A673 (cell line): ENCODE measurements at regions not wholly inside any gene's neighbourhood (a gene's known extent, or its start where the extent isn't known, plus 50 kb on each side); places are given as distances from the start of the nearest gene placed in this dataset.

ENCODE experiments used
- CTCF ChIP-seq: fragments of 300-800, 200-600 bp; sonication (generic); conservative IDR thresholded peaks from 2 replicates; pipeline ENCODE4 v1.5.1; 2017; ENCODE audit warnings: low read depth, mild to moderate bottlenecking, antibody characterized with exemption, low read length, moderate library complexity, mixed read lengths
- EZH2 ChIP-seq: fragments of 200-600 bp; sonication (generic); IDR thresholded peaks from 2 replicates; pipeline ENCODE4 v1.6.1; 2017; ENCODE audit warnings: borderline replicate concordance, low read depth, mild to moderate bottlenecking, mixed read lengths, antibody characterized with exemption, low read length; ENCODE audit not compliant: poor library complexity, severe bottlenecking

GRCh38 chr11:39459606-39460005 is 1999.8 kb downstream of the LRRC4C start:
- no peak for TF ChIP-seq CTCF
- no peak for TF ChIP-seq EZH2
